OCI-LY3 (cell line): ENCODE measurements at regions not wholly inside any gene's neighbourhood (a gene's known extent, or its start where the extent isn't known, plus 50 kb on each side); places are given as distances from the start of the nearest gene placed in this dataset.

Experiments used
- H2AFZ ChIP-seq: fragments of 200-600, 300-600 bp; shearing (Covaris generic); 2 replicates; pipeline ENCODE4 v1.6.0; 2014; ENCODE audit warnings: antibody characterized with exemption, low read depth, low read length
- H3K27ac ChIP-seq: fragments of 200-600, 300-600 bp; sonication (generic); 2 replicates; pipeline ENCODE4 v1.5.1; 2014; ENCODE audit warnings: mild to moderate bottlenecking, low read length, moderate library complexity, mixed read lengths
- H3K27me3 ChIP-seq: fragments of 200-600, 300-600 bp; sonication (generic); 2 replicates; pipeline ENCODE4 v1.6.1; 2014; ENCODE audit warnings: low read depth, low read length, mixed read lengths
- H3K36me3 ChIP-seq: fragments of 200-600, 300-600 bp; sonication (generic); replicated peaks from 2 replicates; pipeline ENCODE3; 2014; ENCODE audit warnings: low read depth, low read length, mixed read lengths
- H3K4me1 ChIP-seq: fragments of 300-600, 200-600 bp; sonication (generic); 2 replicates; pipeline ENCODE4 v1.6.1; 2014; ENCODE audit warnings: low read length, mixed read lengths
- H3K4me2 ChIP-seq: fragments of 200-600, 300-600 bp; sonication (generic); 2 replicates; pipeline ENCODE4 v1.6.1; 2014; ENCODE audit warnings: low read length, mixed read lengths
- H3K4me3 ChIP-seq: fragments of 300-600, 200-600 bp; sonication (generic); 2 replicates; pipeline ENCODE4 v1.5.1; 2014; ENCODE audit warnings: antibody characterized with exemption, mild to moderate bottlenecking, low read length, moderate library complexity
- H3K79me2 ChIP-seq: fragments of 300-600, 200-600 bp; shearing (Covaris generic); 2 replicates; pipeline ENCODE4 v1.6.1; 2014; ENCODE audit warnings: mild to moderate bottlenecking, low read length, mixed read lengths
- H3K9ac ChIP-seq: fragments of 300-600, 200-600 bp; shearing (Covaris generic); 2 replicates; pipeline ENCODE4 v1.6.0; 2014; ENCODE audit warnings: mild to moderate bottlenecking, low read length, moderate library complexity
- H3K9me3 ChIP-seq: fragments of 200-600, 300-600 bp; shearing (Covaris generic); 2 replicates; pipeline ENCODE4 v1.6.1; 2014; ENCODE audit warnings: low read length, mixed read lengths; ENCODE audit not compliant: insufficient read depth
- H4K20me1 ChIP-seq: fragments of 200-600, 300-600 bp; sonication (generic); 2 replicates; pipeline ENCODE4 v1.6.1; 2016; ENCODE audit warnings: low read length, mixed read lengths; ENCODE audit not compliant: insufficient read depth
- EZH2phosphoT487 ChIP-seq: fragments of 200-600 bp; shearing (Covaris generic); IDR thresholded peaks from 2 replicates; pipeline ENCODE4 v1.6.1; 2018; ENCODE audit warnings: antibody characterized with exemption, mixed run types, low read depth
- TF ChIP-seq, protein P1 (sequence below): fragments of 200-600, 300-600 bp; sonication (generic); IDR thresholded peaks from 2 replicates; pipeline ENCODE4 v1.5.1; 2014; ENCODE audit warnings: antibody characterized with exemption, low read length, low read depth

GRCh38 chr14:71415404-71415690, 508.1 kb downstream of the PCNX1 start:
- H3K27ac ChIP-seq: no peak overlapping the region

DNA sequence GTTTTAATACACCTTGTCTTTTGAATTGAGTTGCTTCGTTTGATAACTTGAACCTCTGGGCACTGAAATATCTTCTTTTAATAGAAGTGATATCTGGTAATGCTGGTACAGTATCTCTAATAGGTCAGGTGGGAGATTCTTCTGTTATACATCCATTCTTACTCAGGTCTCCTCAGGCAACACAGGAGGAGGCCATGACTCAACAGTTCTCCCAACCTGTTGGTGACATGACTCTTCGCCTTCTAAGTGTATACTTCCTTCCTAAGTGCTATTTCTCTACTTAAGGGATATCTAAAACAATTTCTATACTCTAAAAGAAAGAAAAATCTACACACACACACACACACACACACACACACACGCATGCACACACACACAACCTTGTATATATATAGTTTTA, 509.1 kb downstream of the PCNX1 start:
- no peaks in the 10 kb centered on the region for H3K9me3 ChIP-seq
- H3K36me3 ChIP-seq: peaks cover 3% of the 10 kb centered on the region
- no peak overlapping the region for H3K4me2 ChIP-seq
- no peak overlapping the region for H2AFZ ChIP-seq
- no peaks in the 10 kb centered on the region for H4K20me1 ChIP-seq
- no peak overlapping the region for H3K27ac ChIP-seq
- no peak overlapping the region for H3K9ac ChIP-seq
- no peak overlapping the region for H3K4me3 ChIP-seq
- H3K27me3 ChIP-seq: no peaks in the 10 kb centered on the region
- H3K79me2 ChIP-seq: peaks cover 13% of the 10 kb centered on the region; the same call in 1 of the 2 replicates
- TF ChIP-seq EZH2phosphoT487: no peak
- TF ChIP-seq, protein P1, sequence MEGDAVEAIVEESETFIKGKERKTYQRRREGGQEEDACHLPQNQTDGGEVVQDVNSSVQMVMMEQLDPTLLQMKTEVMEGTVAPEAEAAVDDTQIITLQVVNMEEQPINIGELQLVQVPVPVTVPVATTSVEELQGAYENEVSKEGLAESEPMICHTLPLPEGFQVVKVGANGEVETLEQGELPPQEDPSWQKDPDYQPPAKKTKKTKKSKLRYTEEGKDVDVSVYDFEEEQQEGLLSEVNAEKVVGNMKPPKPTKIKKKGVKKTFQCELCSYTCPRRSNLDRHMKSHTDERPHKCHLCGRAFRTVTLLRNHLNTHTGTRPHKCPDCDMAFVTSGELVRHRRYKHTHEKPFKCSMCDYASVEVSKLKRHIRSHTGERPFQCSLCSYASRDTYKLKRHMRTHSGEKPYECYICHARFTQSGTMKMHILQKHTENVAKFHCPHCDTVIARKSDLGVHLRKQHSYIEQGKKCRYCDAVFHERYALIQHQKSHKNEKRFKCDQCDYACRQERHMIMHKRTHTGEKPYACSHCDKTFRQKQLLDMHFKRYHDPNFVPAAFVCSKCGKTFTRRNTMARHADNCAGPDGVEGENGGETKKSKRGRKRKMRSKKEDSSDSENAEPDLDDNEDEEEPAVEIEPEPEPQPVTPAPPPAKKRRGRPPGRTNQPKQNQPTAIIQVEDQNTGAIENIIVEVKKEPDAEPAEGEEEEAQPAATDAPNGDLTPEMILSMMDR: no peak
- no peaks in the 10 kb centered on the region for H3K4me1 ChIP-seq

More at GRCh38 chr14:71415404-71415690, 508.1 kb downstream of the PCNX1 start:
- Histone ChIP-seq H3K79me2 (peaks cover 14% of the 10 kb centered on the region; the same call in 1 of the 2 replicates), H4K20me1 (no peaks in the 10 kb centered on the region), H3K4me3 (no peak overlapping the region), H2AFZ (no peak overlapping the region), H3K27me3 (no peaks in the 10 kb centered on the region), H3K4me2 (no peak overlapping the region), H3K36me3 (peaks cover 3% of the 10 kb centered on the region), H3K9me3 (no peaks in the 10 kb centered on the region), H3K4me1 (peaks cover 4% of the 10 kb centered on the region; the same call in 1 of the 2 replicates), H3K9ac (no peak overlapping the region)
- TF ChIP-seq, protein P1: no peak
- no peak for TF ChIP-seq EZH2phosphoT487

DNA sequence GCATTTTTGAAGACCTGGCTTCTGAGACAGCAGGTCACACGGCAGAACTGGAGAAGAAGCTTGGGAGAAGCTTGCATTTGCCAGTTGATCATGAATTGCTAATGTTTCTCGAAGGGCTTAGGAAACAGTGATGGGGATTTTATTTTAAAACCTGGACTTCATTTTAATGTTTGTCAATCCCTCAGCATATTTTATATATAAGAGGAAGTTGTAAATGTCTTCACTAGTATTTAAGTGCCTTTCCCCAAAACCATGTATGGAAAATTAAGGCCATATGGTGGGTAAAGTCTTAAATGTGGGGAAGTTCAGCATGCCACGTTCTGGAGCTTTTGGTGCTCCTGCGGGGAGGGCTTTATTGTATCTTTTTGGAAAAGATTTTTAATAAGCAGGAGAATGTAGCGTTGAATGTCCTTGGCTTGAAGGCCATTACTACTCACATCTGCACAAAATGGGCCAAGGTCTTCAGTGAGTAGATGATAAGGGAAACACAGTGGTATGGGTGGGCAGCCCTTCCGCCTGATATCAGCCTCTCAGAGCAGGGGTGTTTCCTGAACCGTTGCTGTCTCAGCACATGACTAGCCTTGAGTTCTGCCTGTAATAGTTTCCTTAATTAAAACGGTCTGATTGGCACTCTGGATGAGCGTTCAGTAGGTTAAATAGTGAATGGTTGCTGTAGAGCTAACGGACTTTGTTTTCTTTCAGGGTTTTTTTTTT, 511.4 kb downstream of the PCNX1 start:
- TF ChIP-seq, protein P1: no peak
- TF ChIP-seq EZH2phosphoT487: no peak
- H3K27ac ChIP-seq: no peak overlapping the region
- H3K36me3 ChIP-seq: peaks cover 3% of the 10 kb centered on the region
- no peak overlapping the region for H3K9ac ChIP-seq
- no peaks in the 10 kb centered on the region for H3K79me2 ChIP-seq
- no peaks in the 10 kb centered on the region for H3K4me1 ChIP-seq
- H3K9me3 ChIP-seq: no peaks in the 10 kb centered on the region
- no peaks in the 10 kb centered on the region for H4K20me1 ChIP-seq
- no peak overlapping the region for H3K4me2 ChIP-seq
- H3K4me3 ChIP-seq: no peak overlapping the region
- H3K27me3 ChIP-seq: no peaks in the 10 kb centered on the region
- H2AFZ ChIP-seq: no peak overlapping the region

GRCh38 chr14:71423481-71423880, 508.7 kb upstream of the RGS6 start:
- Histone ChIP-seq H3K4me1 (no peaks in the 10 kb centered on the region), H3K79me2 (no peaks in the 10 kb centered on the region; the same call in 1 of the 2 replicates), H3K4me3 (no peak overlapping the region), H3K27me3 (no peaks in the 10 kb centered on the region), H4K20me1 (no peaks in the 10 kb centered on the region), H2AFZ (no peak overlapping the region), H3K9me3 (peaks cover 10% of the 10 kb centered on the region; the same call in 1 of the 2 replicates), H3K27ac (no peak overlapping the region), H3K4me2 (no peak overlapping the region), H3K9ac (no peak overlapping the region), H3K36me3 (peaks cover 20% of the 10 kb centered on the region)
- TF ChIP-seq, protein P1: no peak
- TF ChIP-seq EZH2phosphoT487: no peak
